Uterus (tissue), 2 donors: ENCODE measurements at regions not wholly inside any gene's neighbourhood (a gene's known extent, or its start where the extent isn't known, plus 50 kb on each side); places are given as distances from the start of the nearest gene placed in this dataset.

Source experiments
- CTCF ChIP-seq, 4 experiments: fragments of 200-600 bp in 2 of 4; fragments of 450-650 bp in 2 of 4; sonication (generic) in 2 of 4; IDR thresholded peaks; one replicate each; pipeline ENCODE4 v1.5.1; 2016 to 2019; ENCODE audit warnings: antibody characterized with exemption in 4 of 4, mild to moderate bottlenecking in 2 of 4, moderate library complexity in 1 of 4
- POLR2A ChIP-seq, 2 donors: fragments of 450-650 bp; IDR thresholded peaks; one replicate each; pipeline ENCODE4 v1.6.1; 2016; ENCODE audit warnings: antibody characterized with exemption in 2 of 2, mild to moderate bottlenecking in 1 of 2, moderate library complexity in 1 of 2

GRCh38 chr7:69036301-69036700, 562.0 kb upstream of the AUTS2 start:
- no peak for TF ChIP-seq CTCF (IDR thresholded peaks at IDR 0.05)
- TF ChIP-seq POLR2A (IDR thresholded peaks at IDR 0.05), result no peak
